Vagina (tissue), 2 donors: ENCODE measurements at regions not wholly inside any gene's neighbourhood (a gene's known extent, or its start where the extent isn't known, plus 50 kb on each side); places are given as distances from the start of the nearest gene placed in this dataset.

ENCODE experiments used
- CTCF ChIP-seq, 3 experiments: fragments of 450-650 bp in 2 of 3; fragments of 200-600 bp in 1 of 3; sonication (generic) in 1 of 3; IDR thresholded peaks; one replicate each; pipeline ENCODE4 v1.5.1; 2017 to 2019; ENCODE audit warnings: antibody characterized with exemption in 3 of 3, mild to moderate bottlenecking in 2 of 3, moderate library complexity in 2 of 3
- POLR2A ChIP-seq, 2 donors: fragments of 450-650 bp; IDR thresholded peaks; one replicate each; pipeline ENCODE4 v1.6.1; 2017; ENCODE audit warnings: antibody characterized with exemption in 2 of 2, mild to moderate bottlenecking in 2 of 2, moderate library complexity in 2 of 2
- POLR2AphosphoS5 ChIP-seq, 2 donors: sonication (generic); formaldehyde crosslinking; IDR thresholded peaks; one replicate each; pipeline ENCODE4 v1.9.0; 2017; ENCODE audit warnings: antibody characterized with exemption in 2 of 2, mild to moderate bottlenecking in 2 of 2, low read depth in 1 of 2; ENCODE audit not compliant: insufficient read depth in 1 of 2

- TF ChIP-seq POLR2AphosphoS5 (IDR thresholded peaks at IDR 0.05; ENCODE audit: insufficient read depth in 1 of 2, low read depth in 1 of 2) = no peak
- no peak for TF ChIP-seq CTCF (IDR thresholded peaks at IDR 0.05)
- no peak for TF ChIP-seq POLR2A (IDR thresholded peaks at IDR 0.05)
Measured at GRCh38 chr1:222161676-222162075, 386.2 kb downstream of the HHIPL2 start.
